Activated CD4-positive, alpha-beta T cell treated with anti-CD3 and anti-CD28 coated beads, Interleukin-2, amount 10 ng/mL, durations not matched to agents 24 days and 14 days (primary cell): ENCODE measurements at regions not wholly inside any gene's neighbourhood (a gene's known extent, or its start where the extent isn't known, plus 50 kb on each side); places are given as distances from the start of the nearest gene placed in this dataset.
"Not testable (repeated sequence)": the region's sequence is repeated elsewhere in the genome, so short reads cannot be mapped to it uniquely, and the experiment has no call there.

Source experiments
- DNase-seq: peaks from one replicate; pipeline ENCODE4 v3.0.0; 2022
- H3K27ac Mint-ChIP-seq: one replicate; pipeline ENCODE4 v1.8.0; 2022; ENCODE audit warnings: mild to moderate bottlenecking, mixed read lengths
- H3K27me3 Mint-ChIP-seq: one replicate; pipeline ENCODE4 v1.8.0; 2022; ENCODE audit warnings: mixed read lengths
- H3K36me3 Mint-ChIP-seq: one replicate; pipeline ENCODE4 v1.8.0; 2022; ENCODE audit warnings: low read depth, mild to moderate bottlenecking, mixed read lengths
- H3K4me1 Mint-ChIP-seq: one replicate; pipeline ENCODE4 v1.8.0; 2021; ENCODE audit warnings: mixed read lengths
- H3K4me3 Mint-ChIP-seq: one replicate; pipeline ENCODE4 v1.8.0; 2022; ENCODE audit warnings: mild to moderate bottlenecking, moderate library complexity, mixed read lengths
- H3K9me3 Mint-ChIP-seq: one replicate; pipeline ENCODE4 v1.8.0; 2021; ENCODE audit warnings: mixed read lengths
- intact Hi-C: fragments of 100-400 bp; cut with micrococcal nuclease; formaldehyde crosslinking; loops from one replicate; pipeline ENCODE4 v1.15.1; 2023

DNA sequence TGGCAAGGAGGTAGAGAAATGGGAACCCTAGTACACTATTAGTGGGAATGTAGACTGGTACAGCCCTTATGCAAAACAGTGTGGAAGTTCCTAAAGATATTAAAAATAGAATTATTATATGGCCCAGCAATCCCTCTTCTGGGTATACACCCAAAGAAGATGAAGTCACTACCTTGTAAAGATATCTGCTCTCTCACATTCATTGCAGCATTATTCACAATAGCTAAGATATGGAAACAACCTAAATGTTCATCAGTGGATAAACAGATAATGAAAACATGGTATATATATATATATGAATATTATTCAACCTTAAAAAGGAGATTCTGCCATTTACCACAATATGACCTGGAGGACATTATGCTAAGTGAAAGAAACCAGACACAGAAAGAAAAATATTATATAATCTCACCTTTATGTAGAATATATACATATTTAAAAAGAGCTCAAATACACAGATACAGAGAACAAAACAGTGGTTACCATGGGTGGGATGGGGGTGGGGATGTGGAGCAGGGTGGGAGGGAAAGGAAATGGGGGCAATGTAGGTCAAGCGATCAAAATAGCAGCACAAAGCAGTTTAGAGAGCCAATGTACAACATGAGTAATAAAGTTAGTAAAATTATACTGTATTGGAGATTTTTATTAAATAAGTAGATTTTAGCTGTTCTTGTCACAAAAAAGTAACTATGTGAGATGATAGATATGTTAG, 138.6 kb downstream of the SPRY1 start:
- H3K4me1 Mint-ChIP-seq = peaks cover 7% of the 10 kb centered on the region
- H3K27ac Mint-ChIP-seq = no peak overlapping the region
- H3K9me3 Mint-ChIP-seq = no peaks in the 10 kb centered on the region
- no peak overlapping the region for H3K4me3 Mint-ChIP-seq
- no peaks in the 10 kb centered on the region for H3K27me3 Mint-ChIP-seq
- no peaks in the 10 kb centered on the region for H3K36me3 Mint-ChIP-seq
- intact Hi-C loops = no loop called here
- DNase-seq = no peak

DNA sequence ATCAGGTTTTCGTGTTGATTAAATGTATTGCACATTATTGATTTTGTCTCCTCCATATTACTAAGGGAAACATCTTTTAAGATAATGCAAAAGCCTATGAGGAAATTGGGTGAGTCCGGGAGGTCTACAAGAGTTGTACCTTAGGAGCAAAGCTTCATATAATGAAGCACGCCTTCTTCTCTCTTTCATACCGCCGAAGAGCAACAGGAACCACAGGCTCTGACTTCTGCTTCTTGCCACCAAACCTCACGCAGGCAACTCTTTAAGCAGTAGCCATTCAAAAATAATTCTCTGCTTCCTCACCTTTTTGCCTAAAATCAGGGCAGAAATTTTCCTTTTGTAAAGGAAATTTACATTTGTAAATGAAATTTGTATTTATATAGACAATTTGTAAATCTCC, 139.6 kb downstream of the SPRY1 start:
- H3K9me3 Mint-ChIP-seq = no peaks in the 10 kb centered on the region
- intact Hi-C loops = no loop called here
- H3K36me3 Mint-ChIP-seq = no peaks in the 10 kb centered on the region
- no peak for DNase-seq
- H3K27me3 Mint-ChIP-seq = no peaks in the 10 kb centered on the region
- no peak overlapping the region for H3K4me3 Mint-ChIP-seq
- peaks cover 5% of the 10 kb centered on the region for H3K4me1 Mint-ChIP-seq
- no peak overlapping the region for H3K27ac Mint-ChIP-seq

DNA sequence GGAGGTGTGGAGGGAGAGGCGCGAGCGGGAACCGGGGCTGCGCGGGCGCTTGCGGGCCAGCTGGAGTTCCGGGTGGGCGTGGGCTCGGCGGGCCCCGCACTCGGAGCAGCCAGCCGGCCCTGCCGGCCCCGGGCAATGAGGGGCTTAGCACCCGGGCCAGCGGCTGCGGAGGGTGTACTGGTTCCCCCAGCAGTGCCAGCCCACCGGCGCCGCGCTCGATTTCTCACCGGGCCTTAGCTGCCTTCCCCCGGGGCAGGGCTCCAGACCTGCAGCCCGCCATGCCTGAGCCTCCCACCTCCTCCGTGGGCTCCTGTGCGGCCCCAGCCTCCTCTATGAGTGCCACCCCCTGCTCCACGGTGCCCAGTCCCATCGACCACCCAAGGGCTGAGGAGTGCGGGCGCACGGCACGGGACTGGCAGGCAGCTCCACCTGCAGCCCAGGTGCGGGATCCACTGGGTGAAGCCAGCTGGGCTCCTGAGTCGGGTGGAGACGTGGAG, 141.4 kb downstream of the SPRY1 start:
- H3K4me3 Mint-ChIP-seq, H3K9me3 Mint-ChIP-seq, H3K27ac Mint-ChIP-seq, H3K27me3 Mint-ChIP-seq, H3K36me3 Mint-ChIP-seq, H3K4me1 Mint-ChIP-seq, DNase-seq, intact Hi-C loops: not testable (repeated sequence)

DNA sequence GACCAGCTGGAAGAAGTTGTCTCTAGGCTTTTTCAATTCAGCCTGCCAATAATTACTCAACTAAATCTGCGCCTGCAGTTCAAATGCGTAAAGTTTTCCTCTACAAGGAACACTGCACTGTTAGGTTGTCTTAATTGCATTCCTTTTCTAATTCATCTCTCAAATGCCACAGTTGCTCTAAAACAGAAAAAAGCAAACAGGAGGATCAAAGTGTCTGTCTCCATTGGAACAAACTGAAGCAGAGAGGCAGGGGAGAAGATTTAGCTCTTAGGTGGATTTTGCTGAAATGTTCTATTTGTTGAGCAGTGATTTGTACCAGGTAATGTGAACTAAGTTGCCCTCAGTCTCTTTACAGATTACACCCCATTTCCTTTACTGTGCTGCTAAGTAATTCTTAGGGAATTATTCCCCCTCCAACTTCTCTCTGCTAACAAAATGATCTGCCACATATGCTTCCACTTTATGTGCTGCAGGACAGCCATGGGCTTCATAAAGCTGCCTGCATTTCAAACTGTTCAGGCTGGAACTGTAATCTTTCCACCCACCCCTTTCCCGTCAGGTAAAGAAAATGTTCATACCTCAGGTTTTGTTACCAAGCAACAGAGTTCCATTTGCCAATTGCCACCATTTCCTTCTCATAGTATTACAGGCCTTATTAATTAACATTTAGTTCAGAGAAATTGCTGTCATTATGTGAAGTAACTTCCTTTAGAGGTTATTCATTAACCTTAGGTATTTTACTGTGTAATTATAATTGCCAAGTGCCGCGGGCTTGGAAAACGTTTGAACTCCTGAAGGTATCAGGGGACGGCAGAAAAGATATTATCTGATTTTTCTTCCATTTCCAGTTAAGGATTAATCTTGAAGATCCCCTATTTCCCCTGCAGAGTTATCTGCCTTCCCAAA, 149.3 kb downstream of the SPRY1 start:
- no peak for DNase-seq
- H3K4me3 Mint-ChIP-seq = no peak overlapping the region
- peaks cover 6% of the 10 kb centered on the region for H3K27me3 Mint-ChIP-seq
- H3K9me3 Mint-ChIP-seq = peaks cover 9% of the 10 kb centered on the region
- no peaks in the 10 kb centered on the region for H3K4me1 Mint-ChIP-seq
- H3K36me3 Mint-ChIP-seq = no peaks in the 10 kb centered on the region
- intact Hi-C loops = no loop called here
- H3K27ac Mint-ChIP-seq = no peak overlapping the region

DNA sequence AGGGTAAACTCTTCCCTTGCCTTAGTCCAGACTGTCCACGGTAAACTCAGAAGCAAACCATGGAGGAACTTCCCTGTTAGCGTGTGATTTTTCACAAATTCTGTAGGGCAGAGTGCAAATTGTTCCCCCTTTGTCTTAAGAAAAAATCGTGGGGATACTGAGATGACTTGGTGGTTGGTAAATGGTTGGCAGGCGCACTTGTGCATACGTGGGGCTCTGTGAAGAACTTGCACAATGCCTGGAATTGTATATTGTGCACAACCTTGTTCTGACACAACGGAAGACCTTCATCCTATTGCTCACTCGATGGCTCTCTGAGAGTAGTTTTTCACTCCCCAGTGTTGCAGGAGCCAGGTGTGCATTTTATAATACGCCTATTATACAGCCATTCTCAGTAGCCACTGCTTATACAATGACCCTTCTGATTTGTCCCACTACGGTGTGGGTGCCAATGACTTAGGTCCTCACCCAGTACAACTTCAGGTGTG, 150.0 kb downstream of the SPRY1 start:
- Mint-ChIP-seq H3K36me3 (no peaks in the 10 kb centered on the region), H3K27ac (no peak overlapping the region), H3K9me3 (peaks cover 12% of the 10 kb centered on the region), H3K4me1 (no peaks in the 10 kb centered on the region), H3K4me3 (no peak overlapping the region), H3K27me3 (peaks cover 6% of the 10 kb centered on the region)
- intact Hi-C loops = no loop called here
- no peak for DNase-seq

DNA sequence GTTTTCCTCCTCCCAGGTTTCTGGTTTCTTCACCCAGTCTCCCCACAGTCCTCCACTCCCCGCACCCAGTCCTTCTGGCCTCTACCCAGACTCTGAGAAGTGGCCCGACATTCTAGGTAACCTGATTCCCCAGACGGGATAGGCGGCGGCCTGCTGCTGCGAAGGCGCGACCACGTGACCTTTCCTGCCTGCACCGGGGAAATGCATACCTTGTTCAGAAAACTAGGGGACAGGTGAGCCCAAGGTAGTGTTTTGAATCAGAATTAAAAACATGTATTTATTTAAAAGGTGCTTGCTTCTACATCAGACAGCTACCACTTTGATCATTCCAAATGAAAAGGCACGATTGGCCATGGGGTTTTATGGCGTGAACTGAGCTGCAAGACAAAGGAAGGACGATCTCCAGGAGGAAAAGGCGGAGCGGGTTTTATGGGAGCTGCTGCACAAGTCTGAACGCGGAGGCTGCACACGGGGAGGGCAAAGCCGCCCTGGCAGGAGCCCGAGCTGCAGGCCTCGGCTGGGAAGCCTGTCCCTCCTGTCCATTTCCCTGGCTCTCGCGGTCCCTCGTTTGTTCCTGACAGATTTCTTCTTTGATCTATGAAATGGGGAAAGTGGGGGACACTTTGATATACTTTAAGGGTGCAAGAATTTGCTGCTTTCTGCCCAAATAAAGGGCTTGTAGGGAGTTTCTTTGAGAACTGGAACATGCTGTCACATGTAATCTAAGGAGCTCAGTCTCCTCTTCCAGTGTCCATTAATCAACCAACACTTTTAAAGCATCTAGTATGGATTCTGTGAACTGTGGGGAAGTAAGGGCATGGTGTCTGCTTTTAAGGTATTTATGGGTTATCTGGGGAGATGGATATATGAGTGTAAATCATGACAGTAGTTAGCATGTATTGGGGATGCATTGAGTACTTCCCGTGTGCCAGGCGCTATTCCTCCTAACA, 150.9 kb downstream of the SPRY1 start:
- DNase-seq = no peak
- Mint-ChIP-seq H3K4me3 (no peak overlapping the region), H3K4me1 (no peaks in the 10 kb centered on the region), H3K36me3 (no peaks in the 10 kb centered on the region), H3K9me3 (peaks cover 14% of the 10 kb centered on the region), H3K27ac (no peak overlapping the region), H3K27me3 (peaks cover 6% of the 10 kb centered on the region)
- intact Hi-C loops = no loop called here

DNA sequence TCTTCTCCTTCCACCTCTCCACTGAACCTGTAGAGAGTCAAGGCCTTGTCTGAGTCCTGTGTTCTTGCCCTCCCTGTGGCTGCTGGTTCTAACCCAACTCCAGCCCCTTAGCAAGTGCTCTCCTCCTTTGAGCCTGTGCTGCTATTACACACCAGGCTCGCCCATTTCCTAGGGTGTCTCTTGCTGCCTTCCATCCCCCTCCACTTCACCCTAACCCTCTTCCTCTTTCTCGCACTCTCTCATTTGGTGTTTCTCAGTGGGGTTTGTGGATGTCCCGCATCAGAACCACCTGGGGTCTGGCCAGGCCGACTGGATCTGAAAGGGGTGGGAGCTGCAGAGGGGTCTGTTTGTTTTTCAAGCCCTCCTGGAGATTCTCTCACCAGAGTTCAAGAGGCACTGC, 156.7 kb downstream of the SPRY1 start:
- Mint-ChIP-seq H3K36me3 (no peaks in the 10 kb centered on the region), H3K27ac (no peak overlapping the region)
- DNase-seq = no peak

DNA sequence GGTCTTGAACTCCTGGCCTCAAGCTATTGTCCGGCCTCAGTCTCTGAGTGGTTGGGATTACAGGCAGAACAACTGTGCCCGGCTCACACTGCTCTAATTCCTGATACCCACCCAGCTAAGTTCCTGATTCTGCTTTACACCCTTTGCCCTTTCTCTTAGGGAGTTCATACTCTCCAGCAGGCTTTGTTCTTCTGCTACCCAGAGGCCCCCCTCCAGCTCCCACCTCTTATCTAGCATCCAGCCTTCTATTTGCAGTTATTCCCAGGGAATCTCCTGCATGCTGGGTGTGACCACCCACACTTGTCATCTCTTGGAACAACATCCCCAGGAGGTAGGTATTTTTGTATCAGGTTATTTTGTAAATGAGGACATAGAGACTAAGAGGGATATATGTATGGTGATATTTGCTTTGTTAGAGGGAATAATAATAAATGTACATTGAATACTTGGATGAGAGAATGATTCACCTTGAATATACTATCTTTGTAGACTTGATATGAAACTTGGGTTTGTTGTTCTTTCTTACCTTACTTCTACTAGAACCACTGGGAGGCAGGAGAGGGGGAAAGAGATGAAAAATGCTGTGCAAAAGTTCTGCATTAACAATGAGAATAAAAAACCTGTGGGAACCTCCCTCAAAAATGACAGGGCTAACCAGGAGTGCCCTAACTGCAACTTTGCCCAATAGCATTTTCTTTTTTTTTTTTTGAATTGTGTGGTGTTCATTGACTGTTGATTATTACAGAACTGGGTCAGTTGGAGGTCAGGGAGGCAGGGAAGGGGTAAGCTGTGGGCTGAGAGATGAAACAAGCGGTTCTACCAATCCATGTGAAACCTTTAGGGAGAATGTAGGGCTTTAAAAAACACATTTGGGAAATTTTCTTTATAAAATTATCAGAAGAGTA, 157.4 kb downstream of the SPRY1 start:
- H3K4me1 Mint-ChIP-seq = peaks cover 12% of the 10 kb centered on the region
- no peak for DNase-seq
- no peaks in the 10 kb centered on the region for H3K36me3 Mint-ChIP-seq
- H3K9me3 Mint-ChIP-seq = peaks cover 15% of the 10 kb centered on the region
- H3K27me3 Mint-ChIP-seq = no peaks in the 10 kb centered on the region
- H3K4me3 Mint-ChIP-seq = no peak overlapping the region
- no peak overlapping the region for H3K27ac Mint-ChIP-seq
- intact Hi-C loops = no loop called here

More for the DNA sequence above, 156.7 kb downstream of the SPRY1 start:
- peaks cover 12% of the 10 kb centered on the region for H3K4me1 Mint-ChIP-seq
- peaks cover 15% of the 10 kb centered on the region for H3K9me3 Mint-ChIP-seq
- intact Hi-C loops = no loop called here
- H3K27me3 Mint-ChIP-seq = no peaks in the 10 kb centered on the region
- no peak overlapping the region for H3K4me3 Mint-ChIP-seq

DNA sequence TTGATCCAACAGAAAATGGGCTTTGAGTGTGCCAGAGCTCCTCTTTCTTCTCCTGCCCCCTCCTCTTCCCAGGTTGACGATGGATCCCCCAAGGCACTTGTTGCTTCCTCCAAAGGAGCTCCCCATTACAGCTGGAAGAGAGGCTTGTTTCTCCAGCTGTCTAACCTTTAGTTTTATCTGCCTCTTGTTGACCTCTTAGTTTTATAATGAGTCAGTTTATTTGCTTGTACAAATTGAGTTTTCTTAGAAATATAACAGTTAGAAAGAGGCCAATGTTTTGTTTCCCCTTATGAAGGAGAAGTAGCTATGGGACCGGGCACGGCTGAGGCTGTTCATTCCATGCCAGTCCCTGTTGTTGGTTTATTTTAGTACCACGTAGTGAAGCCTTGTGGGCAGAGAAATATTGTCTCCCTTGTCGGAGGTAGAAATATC, 158.2 kb downstream of the SPRY1 start:
- Mint-ChIP-seq H3K36me3 (no peaks in the 10 kb centered on the region), H3K4me1 (peaks cover 12% of the 10 kb centered on the region), H3K9me3 (peaks cover 10% of the 10 kb centered on the region), H3K27me3 (peaks cover 5% of the 10 kb centered on the region), H3K4me3 (no peak overlapping the region), H3K27ac (no peak overlapping the region)
- intact Hi-C loops = no loop called here
- DNase-seq = no peak

DNA sequence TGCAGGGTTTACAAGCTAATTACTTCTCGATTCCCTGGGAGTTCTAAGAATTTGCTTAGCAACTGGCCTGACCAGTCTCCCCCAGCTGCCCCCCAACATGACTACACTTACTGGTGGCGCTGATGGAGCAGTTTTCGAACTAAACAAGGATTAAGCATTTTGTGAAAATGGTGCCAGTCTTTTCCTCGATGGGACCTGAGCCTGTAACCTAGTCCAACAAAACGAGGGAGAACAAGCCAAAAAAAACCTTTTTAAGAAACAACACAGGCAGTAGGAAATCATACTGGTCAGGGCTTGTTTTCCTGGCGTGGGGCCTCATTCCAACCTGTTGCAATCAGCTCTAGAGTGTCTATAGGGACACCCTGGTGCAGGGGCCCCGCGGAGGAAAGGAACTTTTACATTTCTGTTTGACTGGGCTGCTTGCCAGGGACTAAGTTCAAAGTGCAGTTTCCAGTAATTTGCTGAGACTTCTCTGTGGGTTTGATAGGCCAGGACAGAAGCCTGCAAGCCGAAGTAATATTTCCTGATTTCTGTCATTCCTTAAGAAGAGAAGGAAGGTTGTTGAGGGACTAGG, 158.7 kb downstream of the SPRY1 start:
- Mint-ChIP-seq H3K36me3 (no peaks in the 10 kb centered on the region), H3K4me1 (peaks cover 12% of the 10 kb centered on the region), H3K9me3 (peaks cover 10% of the 10 kb centered on the region), H3K27me3 (peaks cover 8% of the 10 kb centered on the region), H3K27ac (no peak overlapping the region), H3K4me3 (no peak overlapping the region)
- no peak for DNase-seq
- intact Hi-C loops = no loop called here

DNA sequence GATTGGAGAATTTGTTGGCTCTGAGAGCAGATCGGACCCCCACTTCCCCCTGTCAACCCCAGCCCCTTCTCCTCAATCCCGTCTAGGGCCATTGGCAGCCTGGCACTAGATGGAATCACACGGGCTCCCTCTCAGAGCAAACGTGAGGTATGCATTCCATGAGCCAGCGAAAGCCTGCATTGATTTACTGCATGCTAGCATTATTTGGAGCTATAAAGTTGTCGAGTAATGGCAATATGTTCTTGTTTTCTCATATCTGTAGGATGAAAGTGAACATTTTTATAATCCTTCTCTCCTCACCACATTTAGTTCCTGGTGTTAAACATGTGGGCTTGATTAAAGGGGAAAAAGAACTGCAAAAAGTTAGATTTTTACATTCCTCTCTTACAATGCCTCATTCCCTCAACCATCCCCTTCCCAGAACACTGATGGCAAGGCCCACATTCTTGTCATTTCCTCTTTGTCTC, 159.2 kb downstream of the SPRY1 start:
- peaks cover 12% of the 10 kb centered on the region for H3K4me1 Mint-ChIP-seq
- intact Hi-C loops = no loop called here
- no peak for DNase-seq
- H3K4me3 Mint-ChIP-seq = no peak overlapping the region
- no peaks in the 10 kb centered on the region for H3K36me3 Mint-ChIP-seq
- peaks cover 6% of the 10 kb centered on the region for H3K9me3 Mint-ChIP-seq
- H3K27me3 Mint-ChIP-seq = peaks cover 11% of the 10 kb centered on the region
- no peak overlapping the region for H3K27ac Mint-ChIP-seq

DNA sequence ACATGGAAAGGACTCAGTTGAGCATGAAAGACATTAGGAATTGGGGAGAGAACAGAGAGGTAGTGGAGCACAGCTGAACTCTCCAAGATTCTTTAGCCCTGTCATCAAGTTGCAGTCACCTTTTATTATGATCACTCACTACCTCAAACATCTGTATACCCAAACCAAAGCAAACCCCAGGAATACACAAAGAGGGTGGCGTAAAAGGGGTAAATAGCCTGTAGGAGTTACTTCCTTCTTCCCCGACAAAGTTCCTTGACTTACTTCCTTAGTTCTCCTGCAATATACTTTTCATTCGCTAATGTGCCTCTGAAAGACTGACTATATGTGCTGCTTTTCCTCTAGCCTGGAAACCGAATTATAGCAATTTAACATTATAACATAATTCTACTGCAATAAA, 159.9 kb downstream of the SPRY1 start:
- H3K4me3 Mint-ChIP-seq = no peak overlapping the region
- H3K36me3 Mint-ChIP-seq = no peaks in the 10 kb centered on the region
- DNase-seq = no peak
- intact Hi-C loops = no loop called here
- H3K9me3 Mint-ChIP-seq = peaks cover 3% of the 10 kb centered on the region
- H3K27ac Mint-ChIP-seq = no peak overlapping the region
- H3K27me3 Mint-ChIP-seq = peaks cover 13% of the 10 kb centered on the region
- H3K4me1 Mint-ChIP-seq = peaks cover 12% of the 10 kb centered on the region
